Daoy (cell line): ENCODE measurements at regions not wholly inside any gene's neighbourhood (a gene's known extent, or its start where the extent isn't known, plus 50 kb on each side); places are given as distances from the start of the nearest gene placed in this dataset.
"Not testable (repeated sequence)": the region's sequence is repeated elsewhere in the genome, so short reads cannot be mapped to it uniquely, and the experiment has no call there.

Source experiments
- DNase-seq: peaks from one replicate; pipeline ENCODE4 v3.0.0-alpha.2; 2015; ENCODE audit warnings: low read depth

DNA sequence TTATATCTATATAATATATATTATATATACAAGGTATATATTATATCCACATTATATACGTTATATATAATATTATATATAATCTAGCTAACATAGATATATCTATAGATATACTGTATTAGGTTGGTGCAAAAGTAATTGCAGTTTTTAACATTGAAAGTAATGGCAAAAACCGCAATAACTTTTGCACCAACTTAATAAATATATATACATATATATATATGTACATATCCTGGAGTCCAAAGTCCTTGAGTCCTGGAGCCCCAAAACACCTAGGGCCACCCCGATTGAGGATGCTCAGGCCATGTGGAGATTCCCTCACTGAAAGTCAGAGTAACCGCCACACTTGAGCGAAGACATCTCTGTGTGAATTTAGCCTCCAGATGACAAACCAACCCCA, 408.2 kb upstream of the AUTS2 start:
- DNase-seq, result no peak

DNA sequence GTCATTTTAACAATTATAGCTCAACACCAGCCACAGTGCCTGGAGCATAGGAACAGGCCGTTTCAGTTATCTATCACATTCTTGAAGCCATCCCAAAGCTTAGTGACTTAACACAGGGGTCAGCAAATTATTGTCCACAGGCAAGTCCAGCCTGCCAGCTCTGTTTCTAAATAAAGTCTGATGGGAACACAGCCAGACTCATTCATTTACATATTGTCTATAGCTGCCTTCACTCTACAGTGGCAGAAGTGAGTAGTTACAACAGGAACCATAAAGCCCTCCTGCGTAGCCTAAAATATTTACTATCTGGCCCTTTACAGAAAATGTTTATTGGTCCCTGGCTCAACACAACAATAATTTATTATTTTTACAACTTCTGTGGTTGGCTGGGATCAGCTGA, 407.5 kb upstream of the AUTS2 start:
- no peak for DNase-seq

DNA sequence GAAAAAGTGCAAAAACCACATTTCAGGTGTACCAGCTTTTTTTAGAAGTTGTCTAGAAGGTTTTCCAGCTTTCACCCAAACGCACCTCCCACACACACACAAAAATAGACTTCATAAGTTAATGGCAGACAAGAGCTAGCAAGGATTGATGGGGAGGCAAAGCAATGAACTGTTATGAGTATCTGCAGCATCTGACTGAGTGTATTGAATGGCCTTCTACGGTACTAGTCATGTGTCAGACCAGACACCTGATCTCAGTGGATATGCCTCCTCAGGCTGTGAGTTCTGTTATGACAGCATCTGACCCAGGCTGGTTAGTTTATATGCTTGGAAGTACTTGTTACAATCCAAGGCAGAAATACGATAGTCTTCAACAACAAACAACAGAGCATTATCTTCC, 406.1 kb upstream of the AUTS2 start:
- no peak for DNase-seq

DNA sequence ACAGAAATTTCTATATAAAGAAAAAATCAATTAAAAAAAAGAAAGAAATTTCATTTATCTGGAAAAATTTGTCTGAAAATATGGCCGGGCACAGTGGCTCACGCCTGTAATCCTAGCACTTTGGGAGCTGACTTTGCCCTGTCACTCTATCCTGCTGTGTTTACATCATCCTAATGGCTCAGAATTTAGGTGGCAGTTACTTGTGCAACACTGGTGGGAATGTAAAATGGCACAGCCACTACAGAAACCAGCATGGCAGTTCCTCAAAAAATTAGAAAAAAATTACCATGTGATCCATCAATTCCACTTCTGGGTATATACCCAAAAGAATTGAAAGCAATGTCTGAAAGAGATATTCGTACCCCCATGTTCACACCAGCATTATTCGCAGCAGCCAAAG, 405.2 kb upstream of the AUTS2 start:
- no peak for DNase-seq

DNA sequence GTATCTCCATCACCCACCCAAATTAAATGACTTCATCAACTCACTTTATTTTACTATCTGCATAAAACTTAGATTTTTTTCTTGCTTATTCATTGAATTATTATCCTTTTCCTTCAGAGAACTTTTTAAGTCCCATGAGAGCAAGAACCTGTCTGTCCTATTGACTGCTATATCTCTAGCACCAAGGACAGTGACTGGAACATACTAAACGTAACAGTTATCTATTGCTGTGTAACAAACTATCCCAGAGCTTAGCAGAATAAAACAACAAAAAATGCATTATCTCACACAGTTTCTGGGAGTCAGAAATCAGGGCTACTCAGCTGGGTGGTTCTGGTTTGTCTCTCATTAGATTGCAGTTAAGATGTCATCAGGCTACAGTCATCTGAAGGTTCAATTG, 401.7 kb upstream of the AUTS2 start:
- DNase-seq, result no peak

DNA sequence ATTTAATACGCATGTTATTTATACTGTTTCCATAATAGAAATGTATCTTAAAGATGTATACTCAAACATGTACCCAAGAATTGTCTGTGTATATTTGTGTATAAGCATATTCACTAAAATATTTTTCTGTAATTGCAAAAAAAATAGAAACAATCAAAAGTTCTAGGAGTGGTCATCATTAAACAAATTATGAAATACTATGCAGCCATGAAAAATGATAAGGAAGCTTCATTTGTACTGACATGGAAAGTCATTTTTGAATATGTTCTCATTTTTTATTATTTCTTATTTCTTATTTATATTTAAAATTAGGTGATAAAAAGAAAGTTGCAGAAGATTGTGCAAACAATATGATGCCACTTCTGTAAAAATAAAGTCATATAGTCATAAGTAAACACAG, 400.0 kb upstream of the AUTS2 start:
- no peak for DNase-seq

DNA sequence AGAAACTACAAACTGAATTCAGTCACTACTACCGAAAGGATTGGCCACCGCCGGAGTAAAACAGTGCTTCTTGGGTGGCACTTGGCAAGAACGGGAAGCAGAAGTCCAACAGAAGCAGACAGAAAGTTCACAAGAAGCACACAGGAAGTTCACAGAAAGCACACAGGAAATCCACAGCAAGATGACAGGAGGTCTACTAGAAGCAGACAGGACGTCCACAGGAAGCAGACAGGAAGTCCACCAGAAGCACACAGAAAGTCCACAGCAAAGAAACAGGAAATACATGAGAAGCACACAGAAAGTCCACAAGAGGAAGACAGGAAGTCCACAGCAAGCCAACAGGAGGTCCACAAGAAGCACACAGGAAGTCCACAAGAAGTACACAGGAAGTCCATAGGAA, 399.2 kb upstream of the AUTS2 start:
- DNase-seq, result no peak

DNA sequence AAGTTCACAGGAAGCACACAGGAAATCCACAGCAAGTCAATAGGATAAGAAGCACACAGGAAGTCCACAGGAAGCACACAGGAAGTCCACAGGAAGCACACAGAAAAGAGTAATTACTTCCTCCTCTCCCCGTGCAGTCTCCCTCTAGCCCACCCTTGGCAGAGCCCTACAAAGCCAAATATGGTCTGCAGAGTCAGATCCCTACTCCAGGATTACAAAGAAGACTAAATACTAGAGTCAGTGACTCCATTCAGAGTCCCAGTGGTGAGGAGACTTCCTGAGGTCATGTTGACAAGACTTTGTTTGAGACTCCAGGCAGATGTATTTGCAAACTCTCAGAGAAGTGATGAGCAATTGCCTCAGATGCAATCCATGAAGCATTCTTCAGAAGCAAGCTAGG, 398.6 kb upstream of the AUTS2 start:
- DNase-seq, result no peak

DNA sequence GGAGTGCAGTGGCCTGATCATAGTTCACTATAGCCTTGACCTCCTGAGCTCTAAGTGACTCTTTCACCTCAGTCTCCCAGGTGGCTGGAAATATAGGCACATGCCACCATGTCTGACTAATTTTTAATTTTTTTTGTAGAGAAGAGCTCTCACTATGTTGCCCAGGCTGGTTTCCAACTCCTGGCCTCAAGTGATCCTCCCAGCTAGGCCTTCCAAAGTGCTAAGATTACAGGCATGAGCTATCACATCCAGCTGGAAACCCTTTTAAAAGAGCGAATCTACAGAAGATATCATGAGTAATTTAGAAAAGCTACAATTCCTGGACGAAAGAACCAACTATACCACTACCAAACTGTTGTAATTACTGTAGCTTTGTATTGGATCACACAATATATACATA, 394.4 kb upstream of the AUTS2 start:
- no peak for DNase-seq

DNA sequence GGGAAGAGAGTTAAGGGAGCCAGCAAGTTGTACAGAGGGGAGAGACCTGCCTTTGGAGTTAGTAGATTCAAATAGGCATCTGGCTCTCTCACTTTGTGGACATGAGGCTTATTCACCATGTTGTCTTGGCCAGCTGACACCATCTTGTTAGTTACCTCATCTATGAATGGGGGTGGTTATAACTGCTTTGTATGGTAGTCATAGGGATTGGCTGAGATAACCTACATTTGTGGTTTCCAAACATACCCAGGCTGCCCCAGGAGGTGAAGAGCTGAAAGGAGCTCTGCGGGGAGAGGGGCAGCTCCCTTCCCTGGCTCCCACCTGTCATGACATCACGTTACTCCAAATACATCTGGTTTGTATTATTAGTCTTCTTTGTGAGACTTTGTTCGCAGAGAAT, 393.3 kb upstream of the AUTS2 start:
- DNase-seq, result peak; percentile 25

DNA sequence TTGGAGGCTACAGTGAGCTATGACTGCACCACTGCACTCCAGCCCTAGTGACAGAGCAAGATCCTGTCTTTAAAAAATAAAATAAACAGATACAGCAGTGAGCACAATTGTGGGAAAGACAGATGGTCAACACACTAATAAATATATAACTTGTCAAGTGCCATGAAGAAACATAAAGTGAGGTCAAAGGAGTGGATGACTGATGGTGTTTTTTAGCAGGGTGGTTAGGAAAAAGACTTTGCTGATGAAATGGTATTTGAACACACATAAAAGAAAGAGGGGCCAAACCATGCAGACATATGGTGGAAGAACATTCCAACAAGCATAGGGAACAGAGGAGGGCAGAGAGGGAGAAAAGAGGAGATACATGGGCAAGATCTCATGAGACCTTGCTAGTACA, 392.7 kb upstream of the AUTS2 start:
- no peak for DNase-seq

DNA sequence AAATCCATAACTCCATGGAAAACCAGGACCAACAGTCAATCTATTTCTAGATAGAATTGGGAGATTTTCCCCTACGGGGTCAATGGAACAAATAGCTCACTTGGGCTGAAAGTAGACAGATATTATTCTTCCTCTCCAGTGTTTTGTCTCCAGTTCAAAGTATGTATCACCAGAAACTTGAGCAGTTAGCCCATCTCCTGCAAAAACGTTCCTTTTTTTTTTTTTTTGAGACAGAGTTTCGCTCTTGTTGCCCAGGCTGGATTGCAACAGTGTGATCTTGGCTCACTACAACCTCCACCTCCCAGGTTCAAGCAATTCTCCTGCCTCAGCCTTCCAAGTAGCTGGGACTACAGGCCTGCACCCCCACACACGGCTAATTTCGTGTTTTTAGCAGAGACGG, 390.0 kb upstream of the AUTS2 start:
- no peak for DNase-seq

DNA sequence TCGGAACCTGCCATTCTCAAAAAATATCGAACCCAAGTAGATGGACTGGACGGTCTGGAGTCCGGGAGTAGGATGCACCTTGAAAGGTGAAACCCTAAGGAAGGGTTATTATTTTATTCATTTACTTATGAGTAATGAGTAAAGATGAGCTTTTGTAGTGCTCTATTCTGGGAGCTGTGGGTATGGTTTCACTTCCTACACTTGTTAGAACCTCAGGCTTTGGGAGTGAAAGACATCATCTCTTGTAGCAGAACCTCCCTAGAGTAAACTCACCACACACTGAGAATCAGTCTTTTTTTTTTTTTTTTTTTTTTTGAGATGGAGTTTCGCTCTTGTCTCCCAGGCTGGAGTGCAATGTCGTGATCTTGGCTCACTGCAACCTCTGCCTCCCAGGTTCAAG, 389.4 kb upstream of the AUTS2 start:
- no peak for DNase-seq

DNA sequence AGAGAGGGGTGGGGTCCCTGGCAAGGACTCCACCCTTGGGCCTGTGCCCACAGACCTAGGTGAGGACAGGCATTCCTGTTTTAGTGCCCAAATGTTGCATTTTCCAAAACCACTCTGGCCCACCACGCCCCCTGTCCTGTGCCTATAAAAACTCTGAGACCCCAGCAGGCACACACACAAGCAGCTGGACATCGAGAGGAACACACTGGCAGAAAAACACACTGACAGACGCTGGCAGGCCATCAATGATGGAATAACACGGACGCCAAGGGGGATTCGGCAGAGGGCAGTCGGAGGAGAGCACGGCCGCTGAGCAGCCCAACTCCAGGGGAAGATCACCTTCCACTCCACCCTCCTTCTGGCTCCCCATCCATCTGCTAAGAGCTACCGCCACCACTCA, 386.9 kb upstream of the AUTS2 start:
- no peak for DNase-seq

DNA sequence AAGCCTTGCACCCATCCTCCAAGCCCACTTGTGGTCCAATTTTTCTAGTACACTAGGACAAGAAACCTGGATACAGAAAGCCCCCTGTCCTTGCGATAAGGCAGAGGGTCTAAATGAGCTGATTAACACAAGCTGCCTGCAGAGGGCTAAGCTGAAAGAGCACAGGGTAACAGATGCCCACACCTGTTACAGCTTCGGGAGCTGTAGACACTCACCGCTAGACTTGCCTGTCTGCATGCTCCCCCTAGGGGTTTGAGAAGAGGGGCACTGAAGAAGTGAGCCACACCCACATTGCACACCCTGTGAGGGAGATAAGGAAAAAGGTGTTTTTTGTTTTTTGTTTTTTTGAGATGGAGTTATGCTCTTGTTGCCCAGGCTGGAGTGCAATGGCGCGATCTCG, 386.5 kb upstream of the AUTS2 start:
- DNase-seq, result no peak

DNA sequence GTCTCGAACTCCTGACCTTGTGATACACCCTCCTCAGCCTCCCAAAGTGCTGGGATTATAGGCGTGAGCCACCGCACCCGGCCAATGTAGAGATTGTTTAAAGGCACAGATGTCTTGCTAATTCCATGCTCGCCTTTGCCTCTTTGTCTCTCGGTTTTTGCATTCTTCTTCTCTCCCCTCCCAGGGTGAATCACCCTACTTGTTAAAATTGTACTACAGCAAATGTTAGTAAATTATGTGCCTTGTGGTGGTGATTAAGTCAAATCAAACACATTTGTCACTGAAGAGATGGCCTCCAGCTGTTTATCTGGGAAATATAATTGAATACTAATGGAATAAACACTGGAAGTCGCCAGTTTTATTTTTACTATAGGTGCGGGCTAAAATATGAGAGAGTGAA, 384.4 kb upstream of the AUTS2 start:
- peak; percentile 19 for DNase-seq

DNA sequence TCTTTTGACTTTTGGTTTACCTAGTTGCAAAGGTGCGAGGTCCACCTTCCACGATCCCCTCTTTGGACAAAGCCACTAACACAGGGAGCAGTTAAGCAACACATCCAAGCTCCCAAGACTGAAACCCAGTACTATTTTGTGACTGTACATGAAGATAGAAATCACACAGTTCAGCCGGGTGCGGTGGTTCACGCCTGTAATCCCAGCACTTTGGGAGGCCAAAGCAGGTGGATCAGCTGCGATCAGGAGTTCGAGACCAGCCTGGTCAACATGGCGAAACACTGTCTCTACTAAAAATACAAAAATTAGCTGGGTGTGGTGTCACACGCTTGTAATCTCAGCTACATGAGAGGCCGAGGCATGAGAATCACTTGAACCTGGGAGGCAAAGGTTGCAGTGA, 382.8 kb upstream of the AUTS2 start:
- DNase-seq, result not testable (repeated sequence)

DNA sequence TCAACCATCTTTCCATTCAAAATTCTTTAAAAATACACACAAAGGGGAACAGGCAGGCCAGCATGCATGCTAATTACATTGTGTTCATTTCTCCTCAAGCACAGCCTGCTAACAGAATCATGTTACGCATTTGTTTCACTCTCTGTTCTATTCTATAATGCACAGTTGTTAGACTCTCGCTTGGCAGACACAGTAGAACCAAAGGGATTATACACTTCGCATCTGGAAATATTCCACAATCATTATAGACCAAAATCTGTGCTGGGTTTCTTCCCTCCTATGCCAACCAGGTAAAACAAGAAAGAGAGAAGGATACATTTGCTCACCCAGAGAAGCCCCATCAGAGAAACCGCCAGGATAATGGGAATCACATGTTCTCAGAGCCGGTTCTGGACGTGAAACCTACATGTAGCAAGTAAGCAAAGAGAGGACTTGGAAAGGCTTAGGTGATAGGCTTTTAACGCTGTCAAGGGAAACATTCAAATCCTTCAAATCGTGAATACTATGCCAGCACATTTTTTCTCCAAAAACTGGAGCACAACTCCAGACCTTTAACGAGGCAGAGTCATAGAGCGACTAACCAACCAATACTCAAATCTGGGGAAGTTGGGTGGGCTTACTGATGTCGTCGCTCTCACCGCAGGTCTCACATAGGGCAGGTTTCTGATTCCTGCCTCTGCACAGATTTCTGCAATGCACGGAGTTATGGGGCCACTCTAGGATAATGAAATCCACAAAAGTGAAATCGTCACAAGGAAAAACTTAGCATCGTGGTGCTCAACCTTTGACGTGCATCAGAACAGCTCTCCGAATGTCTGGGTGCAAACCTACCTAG, 380.5 kb upstream of the AUTS2 start:
- DNase-seq, result no peak

DNA sequence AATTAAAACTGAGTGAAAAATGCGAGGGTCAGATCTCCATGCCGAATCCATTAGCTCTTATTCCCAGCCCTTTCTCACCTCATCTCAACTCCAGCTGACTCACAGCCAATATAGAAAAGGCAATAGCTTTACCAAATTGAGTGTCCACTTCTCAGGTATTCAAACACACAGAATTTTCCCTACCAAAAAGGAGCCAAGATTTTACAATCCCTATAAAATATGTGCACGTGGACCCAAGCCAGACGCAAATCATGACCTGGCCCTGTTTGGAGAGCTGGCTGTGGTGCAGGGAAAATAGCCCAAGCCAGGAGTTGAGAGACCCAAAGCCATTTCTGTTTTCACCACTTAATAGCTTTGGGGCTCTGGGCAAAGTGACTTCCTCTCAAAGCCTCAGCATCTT, 379.7 kb upstream of the AUTS2 start:
- DNase-seq, result no peak

DNA sequence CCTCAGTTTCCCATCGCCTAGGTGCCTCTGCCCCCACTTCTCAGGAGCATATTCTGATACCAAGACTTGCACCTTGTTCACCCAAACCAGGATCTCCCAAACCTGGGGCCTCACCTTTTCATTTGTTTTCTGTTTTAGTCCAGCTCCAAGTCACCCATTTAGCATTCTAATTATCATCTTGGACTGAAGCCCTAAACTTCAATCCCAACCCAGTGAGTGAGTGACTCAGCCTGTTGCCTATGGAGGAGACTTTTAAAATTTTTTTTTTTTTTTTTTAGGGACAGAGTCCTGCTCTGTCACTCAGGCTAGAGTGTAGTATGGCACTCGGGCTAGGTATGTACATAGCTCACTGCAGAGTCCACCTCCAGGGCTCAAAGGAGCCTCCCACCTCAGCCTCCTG, 378.9 kb upstream of the AUTS2 start:
- DNase-seq, result no peak

DNA sequence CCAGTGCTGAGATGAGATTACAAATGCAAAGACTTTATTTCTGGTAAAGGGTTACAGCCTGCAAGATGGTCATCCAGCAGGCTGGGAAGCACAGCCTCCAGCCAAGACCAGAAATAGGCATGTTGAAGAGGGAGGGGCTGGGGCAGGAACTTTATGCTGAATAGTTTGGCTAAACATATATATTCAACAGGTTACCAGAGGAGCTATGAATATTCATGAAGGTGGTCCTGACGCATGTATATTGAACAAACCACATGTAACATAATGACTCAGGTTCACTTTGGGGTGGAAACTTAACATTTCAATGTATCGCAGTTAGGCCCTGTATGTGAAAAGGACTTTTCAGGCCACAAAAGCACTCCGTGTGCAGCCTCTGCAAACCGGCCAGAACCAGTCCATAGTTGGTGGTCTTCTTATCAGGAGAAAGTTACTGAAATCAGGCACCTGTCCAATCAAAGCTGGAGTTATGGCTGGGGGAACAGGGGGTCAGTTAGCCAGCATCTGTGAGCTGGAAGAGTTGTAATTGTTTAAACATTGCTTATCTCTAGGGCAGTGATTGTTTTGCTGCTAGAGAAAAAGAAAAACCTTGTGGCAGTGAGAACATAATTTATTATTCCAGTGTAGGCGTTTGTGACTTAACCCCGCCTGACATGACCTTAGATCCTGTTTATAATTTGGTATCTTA, 372.9 kb upstream of the AUTS2 start:
- DNase-seq, result no peak

DNA sequence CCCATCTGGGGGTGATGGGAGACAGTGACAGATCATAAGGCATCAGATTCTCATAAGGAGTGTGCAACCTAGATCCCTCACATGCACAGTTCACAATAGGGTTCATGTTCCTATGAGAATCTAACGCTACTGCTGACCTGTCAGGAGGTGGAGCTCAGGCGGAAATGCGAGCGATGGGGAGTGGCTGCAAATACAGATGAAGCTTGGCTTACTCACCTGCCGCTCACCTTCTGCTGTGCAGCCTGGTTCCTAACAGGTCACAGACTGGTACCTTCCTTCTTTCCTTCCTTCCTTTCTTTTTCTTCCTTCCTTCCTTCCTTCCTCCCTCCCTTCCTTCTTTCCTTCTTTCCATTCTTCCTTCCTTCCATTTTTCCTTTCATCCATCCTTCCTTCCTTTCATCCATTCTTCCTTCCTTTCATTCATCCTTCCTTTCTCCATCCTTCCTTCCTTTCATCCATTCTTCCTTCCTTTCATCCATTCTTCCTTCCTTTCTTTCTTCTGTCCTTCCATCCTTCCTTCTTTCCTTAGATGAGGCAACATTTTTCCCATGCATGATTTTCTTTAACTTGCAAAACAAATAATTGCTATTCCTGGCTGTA, 370.0 kb upstream of the AUTS2 start:
- no peak for DNase-seq
